HG02763 (cell line): ENCODE measurements at regions not wholly inside any gene's neighbourhood (a gene's known extent, or its start where the extent isn't known, plus 50 kb on each side); places are given as distances from the start of the nearest gene placed in this dataset.
"Not testable (repeated sequence)": the region's sequence is repeated elsewhere in the genome, so short reads cannot be mapped to it uniquely, and the experiment has no call there.

Experiments
- ATAC-seq: cut with Tn5 transposase; IDR thresholded peaks from one replicate; pipeline ENCODE4 v1.9.1; 2021; ENCODE audit warnings: mild to moderate bottlenecking, moderate library complexity; ENCODE audit not compliant: unreplicated experiment

DNA sequence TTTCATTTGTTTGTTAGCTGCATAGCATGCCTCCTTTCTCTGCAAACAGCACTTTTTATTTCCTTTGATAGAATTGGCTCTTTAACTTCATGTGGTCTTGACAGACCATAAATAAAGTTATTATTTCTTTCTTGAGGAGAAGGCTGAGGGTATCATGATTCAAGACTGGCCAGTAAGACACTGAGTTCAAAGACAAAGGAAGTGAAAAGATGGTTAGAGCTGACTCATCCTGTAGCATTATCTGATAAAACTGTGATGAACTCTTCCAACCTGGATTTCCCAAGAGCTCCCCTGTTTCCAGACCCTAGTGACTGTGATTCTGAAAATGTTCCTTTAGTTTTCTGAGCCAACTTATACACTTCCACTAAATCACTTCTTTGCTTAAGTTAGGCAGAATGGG, 179.3 kb upstream of the FAT3 start:
- ATAC-seq: no peak

DNA sequence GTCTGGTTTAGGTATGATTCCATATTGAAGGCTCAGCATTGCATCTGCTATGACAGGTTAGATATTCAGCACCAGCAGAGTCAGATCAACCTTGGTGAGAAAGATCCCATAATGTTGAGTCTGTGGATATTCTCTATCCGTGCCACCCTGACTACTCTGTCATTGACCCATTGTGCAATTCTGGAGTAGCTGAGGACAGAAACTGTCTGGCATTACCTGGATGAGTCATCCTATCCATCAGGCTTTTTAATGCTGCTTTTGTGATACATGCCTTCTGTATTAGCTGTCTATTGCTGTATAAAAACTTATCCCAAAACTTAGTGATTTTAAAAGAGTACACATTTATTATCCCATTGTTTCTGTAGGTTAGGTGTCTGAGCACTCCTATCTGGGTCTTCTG, 189.1 kb upstream of the FAT3 start:
- ATAC-seq: no peak

DNA sequence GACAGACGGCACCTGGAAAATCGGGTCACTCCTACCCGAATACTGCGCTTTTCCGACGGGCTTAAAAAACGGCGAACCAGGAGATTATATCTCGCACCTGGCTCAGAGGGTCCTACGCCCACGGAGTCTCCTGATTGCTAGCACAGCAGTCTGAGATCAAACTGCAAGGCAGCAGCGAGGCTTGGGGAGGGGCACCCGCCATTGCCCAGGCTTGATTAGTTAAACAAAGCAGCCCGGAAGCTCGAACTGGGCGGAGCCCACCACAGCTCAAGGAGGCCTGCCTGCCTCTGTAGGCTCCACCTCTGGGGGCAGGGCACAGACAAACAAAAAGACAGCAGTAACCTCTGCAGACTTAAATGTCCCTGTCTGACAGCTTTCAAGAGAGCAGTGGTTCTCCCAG, 197.5 kb upstream of the FAT3 start:
- not testable (repeated sequence) for ATAC-seq

DNA sequence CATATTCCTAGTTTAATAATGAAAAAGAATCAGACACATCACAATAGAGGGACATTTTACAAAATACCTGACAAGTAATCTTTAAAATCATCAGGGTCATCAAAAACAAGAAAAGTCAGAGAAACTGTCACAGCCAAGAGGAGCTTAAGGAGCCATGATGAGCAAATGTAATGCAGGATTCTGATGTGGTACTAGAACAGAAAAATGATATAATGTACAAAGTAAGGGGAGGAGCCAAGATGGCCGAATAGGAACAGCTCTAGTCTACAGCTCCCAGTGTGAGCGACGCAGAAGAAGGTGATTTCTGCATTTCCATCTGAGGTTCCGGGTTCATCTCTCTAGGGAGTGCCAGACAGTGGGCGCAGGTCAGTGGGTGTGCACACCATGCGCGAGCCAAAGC, 198.0 kb upstream of the FAT3 start:
- no peak for ATAC-seq

DNA sequence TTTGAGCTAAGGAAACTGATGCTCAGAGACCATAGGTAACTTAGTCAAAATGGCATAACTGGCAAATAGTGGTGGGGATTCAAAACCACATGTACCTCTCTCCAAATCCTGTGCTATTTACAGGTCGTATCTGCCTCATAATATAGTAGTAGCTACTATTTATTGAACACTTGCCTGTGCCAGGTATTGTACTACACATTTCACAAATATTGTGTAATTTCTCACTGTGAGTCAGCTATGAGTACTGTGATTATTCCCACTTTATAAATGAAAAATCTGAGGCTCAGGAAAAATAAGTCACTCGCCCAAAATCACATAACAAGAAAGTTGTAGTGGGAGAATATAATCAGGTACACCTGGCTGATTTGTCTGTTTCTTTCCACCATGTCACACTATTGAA, 199.8 kb upstream of the FAT3 start:
- ATAC-seq: no peak

DNA sequence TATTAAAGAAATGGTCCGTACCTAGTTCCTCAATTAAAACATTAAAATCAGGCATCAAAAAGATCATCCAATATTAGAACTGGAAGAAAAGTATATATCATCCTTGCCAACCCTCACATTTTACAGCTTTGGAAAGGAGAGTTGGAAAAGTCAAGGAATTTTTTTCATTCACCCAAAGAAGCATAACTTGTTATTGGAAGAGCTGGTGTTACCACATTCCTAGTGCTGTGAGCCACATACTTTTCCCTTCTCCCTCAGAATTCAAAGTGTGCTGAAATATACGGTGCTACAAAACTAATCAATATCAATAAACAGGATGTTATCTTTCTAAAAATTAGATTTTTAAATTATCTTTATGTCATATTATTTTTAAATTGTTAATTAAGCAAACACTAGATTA, 202.1 kb upstream of the FAT3 start:
- ATAC-seq: no peak

DNA sequence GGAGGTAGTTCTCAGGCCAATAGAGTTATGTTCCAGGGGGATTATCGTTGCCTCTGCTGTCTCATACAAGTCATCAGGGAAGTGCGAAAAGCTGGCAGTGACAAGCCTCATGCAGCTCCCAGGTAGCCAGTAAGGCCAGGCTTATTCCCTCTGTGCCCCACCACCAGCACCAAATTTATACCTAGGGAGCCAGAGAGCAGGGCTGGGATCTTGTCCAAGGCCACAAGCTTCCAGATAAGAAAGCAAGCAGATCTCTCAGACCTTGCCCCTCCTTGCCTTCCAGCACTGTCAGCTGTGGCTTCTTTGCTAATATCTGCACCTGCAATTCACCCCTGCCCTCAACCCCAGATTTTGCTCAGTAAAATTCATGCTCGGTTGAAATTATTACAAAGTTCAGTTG, 206.3 kb upstream of the FAT3 start:
- no peak for ATAC-seq

DNA sequence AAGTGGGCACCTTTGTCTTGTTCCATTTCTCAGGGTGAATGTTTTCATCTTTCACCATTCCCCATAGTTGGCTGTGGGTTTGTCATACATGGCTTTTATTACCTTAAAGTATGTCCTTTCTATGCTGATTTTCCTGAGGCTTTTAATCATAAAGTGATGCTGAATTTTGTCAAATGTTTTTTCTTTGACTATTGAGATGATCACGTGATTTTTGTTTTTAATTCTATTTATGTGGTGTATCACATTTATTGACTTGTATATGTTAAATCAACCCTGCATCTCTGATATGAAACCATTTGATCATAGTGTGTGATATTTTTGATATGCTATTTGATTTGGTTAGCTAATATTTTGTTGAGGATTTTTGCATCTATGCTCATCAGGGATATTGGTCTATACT, 216.4 kb upstream of the FAT3 start:
- no peak for ATAC-seq

DNA sequence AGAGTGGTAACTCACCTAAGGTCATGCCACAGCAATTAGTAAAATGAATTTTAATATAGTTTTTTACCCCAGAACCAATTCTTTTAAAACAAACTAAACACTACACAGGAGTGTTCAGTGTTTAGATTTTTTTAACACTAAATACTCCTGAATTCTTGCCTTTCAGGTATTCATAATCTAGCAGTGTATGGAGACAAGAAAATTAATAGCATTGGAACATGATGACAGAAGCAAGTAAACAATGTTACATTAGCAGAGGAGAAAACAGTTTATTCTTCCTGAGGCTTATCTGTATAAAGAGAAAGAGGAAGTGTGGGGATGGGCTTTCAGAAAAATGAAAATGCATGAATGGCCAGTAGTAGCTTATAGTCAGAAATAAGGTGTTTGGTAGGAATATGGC, 222.1 kb upstream of the FAT3 start:
- no peak for ATAC-seq

DNA sequence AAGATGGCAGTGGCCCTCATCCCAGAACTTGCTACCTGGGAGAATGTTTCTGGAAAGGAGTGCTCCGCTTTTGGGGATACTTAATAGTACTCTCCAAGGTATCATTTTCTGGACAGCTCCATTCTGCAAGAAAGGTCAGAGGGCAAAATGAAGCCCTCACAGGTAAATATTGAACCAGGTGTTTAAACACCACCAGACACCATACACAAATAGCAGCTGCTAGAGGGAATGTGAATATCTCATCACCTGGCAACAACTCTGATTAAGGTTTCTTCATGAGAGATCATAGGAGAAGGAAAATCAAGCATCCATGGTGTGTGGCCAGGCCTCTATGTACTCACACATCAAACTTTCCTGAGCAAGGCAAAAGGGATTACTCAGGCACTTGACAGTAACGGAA, 226.1 kb upstream of the FAT3 start:
- no peak for ATAC-seq

DNA sequence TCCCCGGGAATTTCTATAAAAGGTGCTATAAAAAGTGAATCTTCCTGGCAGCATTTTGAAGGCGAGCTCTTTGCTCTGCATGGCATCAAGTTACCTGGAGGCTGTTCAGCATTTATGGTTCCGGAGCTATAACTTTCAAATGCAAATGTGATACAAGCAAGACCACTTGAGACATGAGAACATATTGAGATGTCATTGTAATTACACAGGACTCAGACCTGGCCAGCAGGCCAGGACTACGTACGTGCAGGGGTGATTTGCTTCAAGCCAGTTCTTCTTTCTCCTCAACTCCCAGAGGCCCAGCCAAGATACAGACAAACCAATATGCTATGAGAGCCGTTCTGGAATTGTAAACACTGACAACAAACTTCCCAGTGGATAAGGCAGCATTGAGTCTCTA, 227.4 kb upstream of the FAT3 start:
- ATAC-seq: no peak

DNA sequence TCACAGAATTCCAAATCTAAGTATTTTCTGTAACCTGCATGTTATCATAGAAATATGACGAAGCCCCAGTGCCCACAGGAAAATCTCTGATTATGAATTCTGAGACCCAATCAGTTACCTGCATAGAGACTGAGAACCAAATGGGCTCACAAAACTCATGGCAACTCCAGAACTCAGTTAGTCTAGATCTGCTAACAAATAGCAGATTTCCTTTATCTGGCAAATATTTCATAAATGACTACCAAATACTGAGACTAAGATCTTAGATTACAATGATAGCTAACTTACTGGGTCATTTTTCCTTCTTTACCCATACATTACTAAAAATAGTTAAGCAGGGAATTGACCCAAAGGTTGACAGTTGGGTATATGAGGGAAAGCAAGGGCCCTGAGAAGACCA, 228.1 kb upstream of the FAT3 start:
- ATAC-seq: no peak

DNA sequence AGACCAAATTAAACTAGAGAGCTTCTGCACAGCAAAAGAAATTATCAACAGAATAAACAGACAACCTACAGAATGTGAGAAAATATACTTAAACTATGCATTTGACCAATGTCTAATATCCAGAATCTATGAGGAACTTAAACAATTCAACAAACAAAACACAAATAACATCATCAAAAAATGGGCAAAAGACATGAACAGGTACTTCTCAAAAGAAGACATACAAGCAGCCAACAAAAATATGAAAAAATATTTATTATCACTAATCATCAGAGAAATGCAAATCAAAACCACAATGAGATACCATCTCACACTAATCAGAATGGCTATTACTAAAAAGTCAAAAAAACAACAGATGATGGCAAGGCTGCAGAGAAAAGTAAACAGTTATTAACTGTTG, 236.2 kb upstream of the FAT3 start:
- not testable (repeated sequence) for ATAC-seq

DNA sequence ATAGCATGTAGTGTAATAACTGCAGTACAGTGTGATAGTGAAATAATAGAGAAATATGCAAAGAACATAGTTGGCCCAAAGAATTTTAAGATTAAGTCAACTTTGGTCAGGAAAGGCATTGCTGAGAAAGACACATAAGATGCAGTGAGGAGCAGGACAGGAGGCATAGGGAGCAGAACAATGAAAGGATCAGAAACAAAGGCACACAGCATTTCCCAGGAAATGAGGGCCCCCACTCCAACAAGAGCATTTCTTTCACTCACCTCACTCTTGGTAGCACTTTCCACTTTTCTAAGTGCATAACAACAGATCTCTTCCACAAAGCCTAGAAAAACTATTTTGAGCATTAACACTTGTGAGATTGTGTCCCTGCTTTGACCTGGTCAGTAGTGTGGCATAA, 238.4 kb upstream of the FAT3 start:
- no peak for ATAC-seq

DNA sequence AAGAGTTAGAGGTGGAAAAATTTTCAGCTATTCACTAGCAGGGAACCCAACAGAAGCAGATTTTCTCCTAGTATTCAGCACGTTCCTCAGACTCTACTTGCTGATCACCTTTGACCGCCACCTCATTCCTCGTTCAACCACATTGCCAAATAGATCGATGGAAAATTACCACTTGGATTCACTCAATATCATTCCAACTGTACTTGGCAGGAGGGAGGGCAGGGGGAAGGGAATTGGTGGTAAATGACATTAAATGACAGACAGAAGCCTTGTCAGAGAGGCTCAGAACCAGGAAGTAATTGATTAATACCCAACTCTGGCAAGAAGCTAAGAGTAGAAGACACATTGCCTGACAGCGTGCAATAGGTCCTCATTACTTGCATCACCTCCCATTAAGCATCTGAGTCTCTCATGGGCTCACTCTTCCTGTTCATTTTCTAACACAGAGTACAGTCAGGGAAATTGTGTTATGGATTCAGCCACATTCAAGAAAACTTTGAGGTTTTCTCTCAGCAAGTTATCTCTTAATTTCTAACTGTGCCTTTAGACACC, 240.5 kb upstream of the FAT3 start:
- no peak for ATAC-seq

DNA sequence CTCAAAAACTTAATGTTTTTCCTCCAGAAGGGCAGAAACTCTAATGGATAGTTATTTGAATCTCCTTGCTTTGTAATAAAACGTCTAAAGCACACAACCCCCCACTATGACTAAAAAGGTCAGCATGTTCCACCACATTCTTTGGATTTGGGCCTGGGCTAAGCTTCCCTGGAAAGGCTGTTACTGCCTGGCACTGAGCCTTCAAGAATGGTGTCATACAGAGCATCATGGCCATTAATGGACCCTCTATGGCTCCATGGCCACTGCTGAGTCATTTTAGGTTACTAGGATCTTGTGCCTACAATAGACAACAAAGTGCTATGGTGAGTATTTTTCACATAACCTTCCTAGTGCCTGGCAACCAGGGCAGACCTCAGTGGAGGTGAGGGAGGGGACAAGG, 242.6 kb upstream of the FAT3 start:
- no peak for ATAC-seq

DNA sequence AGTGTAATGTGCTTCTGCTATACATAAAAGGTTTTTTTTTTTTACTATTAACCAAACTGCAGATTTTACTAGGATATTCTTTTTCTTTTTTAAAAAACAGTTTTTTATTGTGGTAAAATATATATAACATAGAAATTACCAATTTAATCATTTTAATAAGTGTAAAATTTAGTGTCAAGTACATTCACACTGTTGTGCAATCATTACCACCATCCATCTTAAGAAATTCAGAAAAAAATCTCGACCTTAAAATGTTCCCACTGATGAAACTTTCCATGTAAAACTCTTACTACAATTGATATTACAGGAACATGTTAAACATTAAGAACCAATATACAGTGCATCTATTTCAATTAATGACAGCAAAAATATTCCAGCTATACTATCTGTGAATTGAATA, 244.8 kb upstream of the FAT3 start:
- no peak for ATAC-seq

DNA sequence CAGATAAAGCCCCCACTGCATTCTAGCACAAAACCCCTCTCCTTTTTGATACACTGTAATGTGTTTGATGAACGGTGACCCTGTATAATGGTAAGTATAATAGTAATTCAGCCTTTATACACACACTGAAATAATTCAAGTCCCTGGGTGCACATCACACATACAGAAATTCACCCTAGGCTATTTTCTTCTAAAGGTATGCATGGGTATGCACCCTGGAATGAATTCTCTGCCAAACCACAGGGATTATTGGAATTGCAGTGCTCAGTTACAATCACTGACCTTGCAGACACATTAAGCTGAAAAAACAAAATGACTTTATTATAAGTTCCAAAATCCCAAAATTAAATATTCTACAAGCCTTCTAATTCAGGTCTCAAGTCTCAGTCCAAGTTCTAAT, 245.9 kb upstream of the FAT3 start:
- no peak for ATAC-seq

DNA sequence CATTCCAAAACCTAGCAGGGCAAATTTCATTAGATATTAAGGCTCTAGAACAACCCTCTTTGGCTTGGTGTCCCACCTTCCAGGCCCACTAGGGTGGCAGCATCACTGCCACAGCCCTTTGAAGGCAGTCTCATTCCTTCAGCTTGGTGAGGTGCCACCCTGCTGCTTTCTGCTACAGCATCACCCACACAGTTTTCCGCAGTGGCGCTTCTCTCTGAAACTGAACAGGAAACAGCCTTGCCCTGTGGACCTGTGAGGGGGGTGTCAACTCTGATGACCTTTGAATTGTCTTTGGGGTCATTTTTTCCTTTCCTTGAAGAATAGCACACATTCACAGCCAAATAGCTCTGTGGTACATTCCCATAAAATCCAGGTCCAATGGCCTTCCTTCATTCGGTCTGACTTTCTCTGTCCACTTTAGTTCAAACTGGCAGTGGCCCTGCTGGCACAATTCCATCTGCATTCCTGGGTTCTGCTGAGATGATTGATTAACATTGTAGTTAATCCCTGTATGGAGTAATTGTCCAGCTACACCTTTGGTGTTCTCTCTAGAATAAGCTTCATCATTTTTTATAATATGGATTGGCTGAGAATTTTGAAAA, 251.9 kb upstream of the FAT3 start:
- no peak for ATAC-seq

DNA sequence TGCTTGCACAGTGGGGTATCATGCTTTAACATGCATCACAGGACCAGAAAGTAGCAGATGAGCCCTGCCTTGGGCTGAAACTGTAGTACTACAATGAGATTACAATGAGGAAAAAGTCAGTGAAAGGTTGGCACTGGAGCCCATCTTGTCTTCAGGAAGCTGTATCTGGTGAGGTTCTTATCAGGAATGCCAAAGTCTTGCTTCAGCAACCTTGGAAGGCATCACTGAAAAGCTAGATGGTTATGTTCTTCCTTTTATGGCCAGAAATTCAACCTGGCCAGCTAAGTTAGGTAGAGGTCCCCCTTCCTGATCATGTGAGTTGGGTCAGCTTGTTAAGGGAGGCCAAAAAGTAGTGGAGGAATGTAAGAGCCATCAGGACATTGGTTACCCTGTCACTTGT, 254.0 kb upstream of the FAT3 start:
- ATAC-seq: no peak

DNA sequence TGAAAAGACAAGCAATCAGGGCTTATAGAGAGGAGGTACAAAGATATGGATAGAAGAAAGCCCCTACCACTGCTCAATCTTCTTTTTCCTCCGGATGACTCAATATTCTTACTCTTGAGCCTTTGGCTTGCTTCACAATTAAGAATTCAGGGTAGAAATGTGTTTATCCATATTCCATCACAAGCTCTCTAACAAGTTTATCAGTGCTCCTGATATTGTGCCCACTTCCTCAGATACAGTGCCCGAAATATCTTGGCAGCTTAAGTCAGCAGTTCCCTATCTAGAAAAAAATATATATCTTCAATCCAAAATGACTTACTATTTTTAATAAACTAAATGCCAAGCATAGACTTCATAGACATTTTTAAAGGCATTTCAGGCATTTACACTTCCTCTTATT, 255.1 kb upstream of the FAT3 start:
- ATAC-seq: no peak

DNA sequence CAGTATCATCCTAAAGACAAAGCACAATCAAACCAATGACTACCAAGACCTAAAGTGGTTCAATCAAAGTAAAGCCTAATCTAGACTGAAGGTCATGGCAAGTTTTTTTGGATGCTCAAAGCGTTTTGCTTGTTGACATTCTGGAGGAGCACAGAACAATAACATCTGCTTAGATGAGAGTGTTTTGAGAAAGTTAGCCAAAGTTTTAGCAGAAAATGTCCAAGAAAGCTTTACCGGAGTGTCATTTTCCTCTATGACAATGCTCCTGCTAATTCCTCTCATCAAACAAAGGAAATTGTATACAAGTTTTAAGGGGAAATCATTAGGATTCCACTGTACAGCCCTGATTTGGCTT, 256.9 kb upstream of the FAT3 start:
- no peak for ATAC-seq

DNA sequence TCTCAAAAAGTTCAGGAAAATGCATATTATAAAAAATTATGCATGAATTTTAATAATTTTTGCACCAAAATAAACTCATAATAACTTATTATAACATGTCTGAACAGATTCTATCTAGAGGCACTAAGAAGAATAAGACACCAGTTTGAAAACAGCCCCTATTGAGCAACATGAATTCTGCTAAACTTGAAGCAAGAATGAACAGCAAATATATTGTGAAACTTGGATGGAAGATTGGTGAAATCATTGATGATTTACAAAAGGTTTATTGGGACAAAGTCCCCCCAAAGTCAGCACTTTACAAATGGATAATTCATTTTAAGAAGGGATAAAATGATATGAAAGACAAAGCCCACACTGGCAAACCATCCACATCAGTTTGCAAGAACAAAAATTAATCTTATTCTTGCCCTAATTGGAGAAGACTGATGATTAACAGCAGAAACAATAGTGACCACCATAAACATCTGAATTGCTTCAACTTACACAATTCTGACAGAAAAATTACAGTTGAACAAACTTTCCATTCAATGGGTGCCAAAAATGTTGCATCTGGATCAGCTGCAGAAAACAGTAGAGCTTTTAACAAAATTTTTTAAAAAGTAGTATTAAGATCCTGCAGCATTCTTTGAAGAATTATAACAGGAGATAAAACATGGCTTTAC, 257.5 kb upstream of the FAT3 start:
- no peak for ATAC-seq
